Activated CD8-positive, alpha-beta memory T cell treated with anti-CD3 and anti-CD28 coated beads, Interleukin-2, amount 50 U/mL, for 1 hour (primary cell): ENCODE measurements at regions not wholly inside any gene's neighbourhood (a gene's known extent, or its start where the extent isn't known, plus 50 kb on each side); places are given as distances from the start of the nearest gene placed in this dataset.
"Not testable (repeated sequence)": the region's sequence is repeated elsewhere in the genome, so short reads cannot be mapped to it uniquely, and the experiment has no call there.

Experiments used
- DNase-seq: peaks from one replicate; pipeline ENCODE4 v3.0.0-alpha.2; 2020; ENCODE audit errors: extremely low read depth

DNA sequence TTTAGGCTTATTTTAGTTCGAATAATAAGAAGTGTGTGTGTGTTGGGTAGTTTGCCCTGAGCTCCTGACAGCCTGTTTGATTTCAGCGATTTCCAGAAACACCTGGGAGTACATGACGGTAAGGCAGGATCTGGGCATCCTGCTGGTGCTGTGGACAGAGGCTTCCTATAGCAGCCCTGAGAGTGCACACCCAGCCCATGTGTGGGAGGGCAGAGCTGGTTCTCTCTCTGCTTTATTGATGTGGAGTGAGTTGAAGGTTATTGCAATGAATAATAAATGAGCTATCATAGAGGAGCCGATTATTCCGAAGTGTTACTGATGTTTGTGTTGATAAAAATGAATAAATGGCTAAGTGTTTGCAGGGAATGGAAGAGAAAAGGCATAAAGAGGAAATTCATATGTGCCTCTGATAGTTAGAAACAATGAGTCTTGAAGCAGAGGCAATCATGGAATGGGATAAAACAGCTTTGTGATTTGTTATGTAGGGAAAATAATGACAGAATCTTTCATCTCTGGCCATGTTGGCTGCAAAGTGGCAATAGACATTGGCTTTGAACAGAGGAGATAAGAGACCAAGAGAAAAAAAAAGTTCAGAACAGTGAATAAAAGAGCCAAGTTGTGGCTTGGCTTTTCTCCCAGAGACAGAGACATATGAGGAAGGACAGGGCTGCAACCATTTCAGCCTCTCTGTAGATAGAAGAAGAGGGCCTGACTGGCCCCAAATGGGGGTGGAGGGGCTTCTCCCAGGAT is 166.2 kb upstream of the CHD6 start:
- no peak for DNase-seq

DNA sequence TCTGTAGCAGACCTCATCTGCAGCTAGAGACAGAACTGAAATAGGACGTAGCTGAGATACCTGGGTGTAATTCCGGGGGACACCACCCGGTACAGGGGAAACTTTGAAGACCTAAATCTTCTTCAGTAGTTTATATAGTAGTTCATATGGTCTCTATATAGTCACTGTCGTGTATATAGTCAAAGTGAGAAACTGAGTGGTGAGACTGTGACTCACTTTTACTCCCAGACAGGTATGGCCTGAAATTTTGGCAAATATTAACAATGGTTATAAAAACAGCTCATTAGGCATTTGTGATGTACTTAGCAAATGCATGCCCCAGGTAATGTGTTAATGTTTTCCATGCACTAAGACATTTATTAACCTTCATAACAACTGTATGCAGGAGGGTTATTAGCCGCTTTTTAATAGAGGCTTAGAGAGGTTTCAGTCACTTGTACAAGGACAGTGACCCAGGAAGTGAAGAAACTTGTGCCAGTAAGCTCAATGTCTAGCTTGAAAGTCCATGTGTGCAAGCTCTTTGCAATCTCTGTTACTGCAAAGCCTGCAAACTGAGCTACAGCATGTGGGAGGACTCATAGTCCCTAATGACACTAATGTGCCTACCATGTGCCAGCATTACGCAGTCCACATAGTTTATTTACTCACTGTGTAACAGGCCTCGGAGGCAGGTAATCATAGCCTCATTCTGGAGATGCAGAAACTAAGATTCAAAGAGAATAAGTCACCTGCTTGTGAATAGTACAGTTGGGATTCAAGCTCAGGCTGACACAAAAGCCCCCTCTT is 165.4 kb upstream of the CHD6 start:
- no peak for DNase-seq

DNA sequence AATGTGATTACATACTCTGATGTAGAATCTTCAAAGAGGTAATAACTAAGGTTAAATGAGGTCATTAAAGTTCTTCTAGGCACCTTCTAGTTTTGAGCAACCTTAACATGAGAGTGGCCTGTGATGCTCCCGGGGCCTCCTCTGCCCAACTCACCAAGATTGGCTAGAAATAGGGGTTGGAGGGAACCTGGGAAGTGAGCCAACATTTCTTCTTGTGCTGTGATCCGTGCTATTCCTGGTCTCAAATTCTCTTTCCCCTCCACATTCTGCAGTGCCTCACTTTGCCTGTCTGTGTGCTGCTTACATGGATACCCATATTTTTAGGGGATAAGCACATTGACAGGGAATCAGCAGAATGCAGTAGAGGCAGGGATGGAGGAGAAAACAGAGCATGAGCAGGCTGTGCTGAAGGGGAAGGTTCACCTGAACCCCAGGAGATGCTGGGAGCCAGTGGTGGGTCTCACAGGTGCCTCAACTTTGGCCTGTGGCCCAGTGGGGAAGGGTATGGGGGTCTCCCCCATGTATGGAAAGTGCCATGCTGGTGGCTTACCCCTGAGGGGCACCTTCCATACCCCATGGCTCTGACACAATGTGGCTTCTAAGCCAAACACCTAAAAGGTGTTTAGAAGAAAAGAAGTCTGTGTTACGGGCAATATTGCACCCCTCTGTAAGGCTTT is 164.7 kb upstream of the CHD6 start:
- DNase-seq: no peak

DNA sequence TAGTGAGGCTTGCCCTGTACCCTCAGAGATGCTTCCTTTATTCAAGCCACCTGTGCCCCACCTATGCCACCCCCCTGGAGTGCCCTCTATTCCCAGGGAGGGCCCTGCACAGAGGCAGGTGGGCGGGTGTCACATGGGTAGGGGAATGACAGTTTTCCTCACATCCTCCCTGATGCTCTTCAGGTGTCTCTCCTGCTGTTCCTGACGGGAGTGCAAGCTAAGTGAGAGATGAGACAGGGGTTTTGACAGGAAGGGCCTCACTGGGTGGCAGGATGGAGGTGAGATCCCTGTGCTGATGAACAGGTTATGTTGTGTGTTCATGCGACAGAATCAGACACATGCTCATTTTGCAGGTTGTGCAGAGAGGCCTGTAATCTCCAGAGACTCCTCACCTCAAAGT is 164.1 kb upstream of the CHD6 start:
- no peak for DNase-seq

DNA sequence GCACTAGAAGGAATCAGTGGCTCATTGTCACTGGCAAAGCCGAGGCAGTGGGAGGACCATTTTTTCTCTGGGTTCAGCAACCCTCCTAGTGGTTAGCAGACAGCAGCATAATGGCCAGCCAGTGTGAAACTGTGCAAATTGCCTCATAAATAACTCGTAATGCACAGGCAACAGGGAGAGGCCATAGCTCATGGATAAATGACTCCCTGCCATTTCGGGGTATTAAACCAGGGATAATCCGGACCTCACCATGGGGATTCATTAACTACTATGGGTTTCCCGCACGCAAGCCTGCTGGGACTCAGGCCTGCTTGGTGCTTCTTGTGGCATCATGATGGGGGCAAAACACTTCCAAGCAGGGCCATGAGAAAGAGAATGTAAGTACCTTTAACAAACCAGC is 158.2 kb upstream of the CHD6 start:
- DNase-seq: no peak

DNA sequence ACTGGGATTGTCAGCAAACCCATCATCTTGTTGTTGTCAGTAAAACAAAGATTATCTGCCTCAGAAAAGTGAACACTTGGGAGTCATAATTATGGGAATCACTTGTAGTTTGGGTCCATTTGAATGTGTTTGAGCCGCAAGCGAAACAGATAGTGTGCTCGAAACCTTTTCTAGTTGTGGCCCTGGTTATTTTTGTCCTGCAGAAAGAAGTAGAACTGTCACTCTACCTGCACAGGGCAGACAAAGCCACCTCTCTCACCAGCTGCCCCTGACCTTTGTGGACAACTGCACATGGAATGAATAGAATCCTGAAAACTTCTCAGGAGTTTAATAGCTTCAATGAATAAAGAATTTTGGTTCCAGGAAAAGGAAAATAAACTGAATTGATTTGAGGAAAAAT is 156.1 kb upstream of the CHD6 start:
- DNase-seq: no peak

DNA sequence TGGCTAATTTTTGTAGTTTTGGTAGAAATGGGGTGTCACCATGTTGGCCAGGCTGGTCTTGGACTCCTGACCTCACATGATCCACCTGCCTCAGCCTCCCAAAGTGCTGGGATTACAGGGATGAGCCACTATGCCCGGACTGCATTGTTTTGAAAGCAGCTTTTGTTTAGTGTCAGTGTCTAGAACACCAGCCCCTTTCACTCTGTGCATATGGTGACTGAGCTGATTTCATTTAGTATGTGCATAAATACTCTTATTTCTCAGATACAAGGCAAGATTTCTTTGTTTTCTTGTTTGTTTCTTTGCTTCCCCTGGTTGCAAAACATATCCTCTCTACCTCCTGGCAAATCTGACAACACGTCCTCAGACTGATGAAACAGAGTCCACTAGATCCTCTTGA is 152.8 kb upstream of the CHD6 start:
- no peak for DNase-seq

DNA sequence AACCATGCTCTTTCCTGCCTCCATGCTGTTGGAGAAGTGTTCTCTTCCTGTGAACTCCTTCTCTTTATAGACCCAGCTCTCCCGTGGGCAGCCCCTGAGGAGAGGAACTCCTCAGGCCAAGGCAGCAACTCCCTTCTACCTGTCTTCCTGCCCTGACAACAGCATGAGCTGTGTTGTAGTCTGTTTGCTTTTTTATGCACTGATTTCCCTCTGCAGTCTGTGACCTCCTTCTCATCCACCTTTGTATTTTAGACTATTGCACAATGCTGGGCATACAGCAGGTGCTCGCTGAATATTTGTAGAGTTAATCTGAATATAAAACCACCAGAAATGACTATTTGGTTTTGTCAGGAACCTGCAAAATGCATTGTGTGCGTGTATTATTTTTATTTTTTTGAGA is 152.2 kb upstream of the CHD6 start:
- no peak for DNase-seq

DNA sequence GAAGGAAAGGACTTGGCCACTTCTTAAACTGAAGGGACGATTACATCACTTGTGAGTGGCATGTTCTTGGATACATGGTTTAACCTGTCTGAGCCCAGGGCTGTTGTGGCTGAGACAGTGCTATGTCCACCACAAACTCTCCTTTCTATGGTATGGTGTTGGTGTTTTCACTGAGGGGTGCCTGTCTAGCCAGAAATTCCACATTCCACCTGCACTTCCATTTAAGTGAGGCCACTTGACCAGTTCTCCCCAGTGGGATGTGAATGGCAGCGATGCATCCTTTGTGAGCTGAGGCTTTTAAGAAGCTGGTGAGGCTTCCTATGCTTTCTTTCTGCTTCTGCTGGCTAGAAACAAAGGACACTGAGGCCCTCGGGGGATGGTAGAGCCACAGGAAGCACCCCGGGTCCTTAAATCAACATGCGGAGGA is 151.4 kb upstream of the CHD6 start:
- no peak for DNase-seq

DNA sequence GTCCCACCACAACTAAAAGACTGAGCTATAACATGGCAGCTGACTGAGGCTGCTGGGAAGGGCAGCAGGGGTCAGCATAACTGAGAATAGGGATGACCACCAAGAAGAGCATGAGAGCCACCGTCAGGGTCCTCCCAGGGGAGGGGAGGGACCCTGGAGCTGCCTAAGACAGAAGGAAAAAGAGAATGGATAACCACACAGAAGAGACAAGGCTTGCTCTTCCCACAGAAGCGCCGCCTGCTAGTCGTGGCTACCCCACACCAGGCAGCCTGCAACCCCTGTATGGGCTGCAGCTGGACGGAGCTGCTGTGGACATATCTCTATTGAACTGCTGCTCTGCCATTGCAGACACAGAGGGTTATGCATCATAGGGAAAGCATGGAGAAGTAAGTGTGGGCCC is 132.0 kb upstream of the CHD6 start:
- DNase-seq: no peak

DNA sequence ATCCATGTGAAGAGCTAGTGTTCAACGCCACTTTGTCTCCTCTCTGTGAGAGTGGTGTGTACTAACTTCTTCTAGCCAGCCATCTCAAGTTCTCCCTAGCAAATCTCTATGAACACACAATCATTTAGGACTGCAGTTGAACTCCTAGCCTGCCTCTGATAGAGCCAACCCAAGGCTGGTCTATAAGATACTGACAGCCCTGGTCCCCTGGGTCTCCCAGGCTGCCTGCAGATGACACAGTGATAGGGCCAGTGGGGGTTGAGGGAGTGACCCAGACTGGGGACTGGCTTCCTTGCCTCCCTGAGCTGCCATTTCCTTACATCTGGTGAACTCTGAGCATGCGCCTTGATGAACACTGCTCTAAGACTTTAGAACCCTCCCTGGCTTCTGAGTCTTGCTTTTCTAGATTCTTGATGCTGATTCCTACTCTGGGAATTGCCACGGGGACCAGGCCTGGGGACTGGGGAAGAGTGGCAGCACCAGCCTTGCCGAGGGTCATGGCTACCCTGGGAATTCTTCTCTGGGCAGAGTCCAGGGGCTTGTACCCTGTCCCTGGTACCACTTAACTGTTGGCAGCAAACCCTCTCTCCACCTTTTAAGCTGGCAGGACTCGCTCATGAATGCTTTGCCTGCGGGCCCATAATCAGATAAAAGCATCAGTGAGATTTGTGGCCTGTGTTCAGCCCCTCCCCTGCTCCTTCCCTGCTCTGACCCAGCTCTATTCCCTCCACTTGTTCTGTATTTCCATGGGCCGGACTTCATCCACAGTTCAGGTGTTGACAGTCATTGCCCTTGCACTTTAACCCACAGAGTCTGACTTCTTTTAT is 130.8 kb upstream of the CHD6 start:
- DNase-seq: no peak

DNA sequence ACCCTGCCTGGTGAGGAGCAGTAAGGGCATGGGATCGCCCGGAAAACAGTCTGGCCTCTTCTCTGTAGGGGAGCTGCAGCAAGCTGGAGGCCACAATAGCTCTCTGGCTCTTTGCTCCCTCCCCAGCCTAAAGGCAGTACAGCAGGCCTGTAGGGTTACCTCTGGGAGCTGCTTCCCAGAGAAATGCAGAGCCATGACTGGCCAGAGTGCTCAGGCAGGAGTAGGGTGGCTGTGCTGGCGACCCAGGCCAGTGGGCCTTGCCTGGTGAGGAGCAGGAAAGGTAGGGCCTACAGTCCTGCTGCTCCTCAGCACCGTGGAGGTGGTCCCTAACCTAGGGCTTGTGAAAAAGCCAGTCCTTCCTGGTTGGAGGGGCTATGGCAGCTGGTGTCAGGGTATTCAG is 129.9 kb upstream of the CHD6 start:
- DNase-seq: no peak

DNA sequence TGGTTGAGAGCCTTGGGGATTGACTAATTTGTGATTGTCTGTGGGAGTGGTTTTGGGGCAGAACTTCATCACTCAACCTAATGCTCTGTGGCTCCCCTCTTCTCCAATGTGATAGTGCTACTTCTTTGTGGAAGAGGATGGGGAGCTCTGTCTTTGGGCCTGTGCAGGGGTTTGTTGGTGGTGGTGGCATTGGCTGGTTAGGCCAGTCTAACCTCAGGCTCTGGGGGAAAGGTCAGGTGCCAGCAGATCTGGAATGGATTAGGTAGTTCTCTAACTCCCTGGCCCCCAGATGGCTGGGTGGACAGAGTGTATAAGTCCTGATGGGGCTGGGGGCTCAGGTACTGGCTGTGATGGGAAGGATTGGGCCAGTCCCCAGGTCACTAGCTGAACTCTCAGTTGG is 129.0 kb upstream of the CHD6 start:
- no peak for DNase-seq

DNA sequence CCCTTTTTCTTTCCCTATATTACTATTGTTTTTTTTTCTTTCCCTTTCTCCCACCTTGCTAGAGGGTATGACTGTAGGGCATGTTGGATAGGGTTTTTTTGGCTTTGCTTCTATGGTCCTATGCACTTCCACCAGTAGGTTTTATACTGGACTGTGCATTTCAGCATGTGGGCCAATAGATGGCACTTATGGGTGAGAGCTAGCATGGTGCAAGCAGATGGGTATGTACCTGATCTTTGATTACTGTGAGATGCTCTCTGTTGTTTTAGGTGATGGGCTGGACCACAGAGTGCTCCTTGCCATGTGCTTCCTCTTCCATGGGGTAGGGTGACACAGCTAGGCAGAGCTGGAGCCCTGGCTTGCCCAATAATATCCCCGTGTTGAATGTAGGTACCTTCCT is 128.5 kb upstream of the CHD6 start:
- DNase-seq: no peak

DNA sequence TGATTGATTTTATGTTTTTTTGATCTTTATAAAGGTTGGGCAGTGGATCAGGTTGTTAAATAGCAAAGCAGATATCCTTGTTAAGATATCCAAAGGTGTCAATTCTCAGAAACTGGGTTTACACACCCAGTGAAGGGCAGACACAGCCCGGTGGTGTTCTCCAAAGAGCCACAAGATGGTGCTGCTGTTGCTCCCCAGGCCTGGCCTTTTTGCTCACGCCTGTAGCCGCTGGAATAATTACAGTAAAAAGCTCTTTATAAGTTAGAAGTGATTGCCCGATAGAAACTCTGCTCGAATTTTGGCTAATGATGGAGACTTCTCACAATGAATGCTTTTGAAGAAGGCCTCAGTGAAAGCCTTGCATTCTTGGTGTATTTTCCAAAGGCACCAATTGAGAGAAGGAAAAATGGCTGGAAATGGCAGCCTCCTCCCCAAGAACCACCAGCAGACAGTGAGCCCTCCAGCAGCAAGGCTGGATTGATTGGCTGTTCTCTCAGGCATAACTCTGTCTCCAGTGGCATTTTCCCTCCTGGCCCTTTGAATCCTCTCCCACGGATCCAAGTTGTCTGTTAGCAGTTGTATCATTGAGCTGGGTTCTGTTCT is 120.5 kb upstream of the CHD6 start:
- DNase-seq: no peak

DNA sequence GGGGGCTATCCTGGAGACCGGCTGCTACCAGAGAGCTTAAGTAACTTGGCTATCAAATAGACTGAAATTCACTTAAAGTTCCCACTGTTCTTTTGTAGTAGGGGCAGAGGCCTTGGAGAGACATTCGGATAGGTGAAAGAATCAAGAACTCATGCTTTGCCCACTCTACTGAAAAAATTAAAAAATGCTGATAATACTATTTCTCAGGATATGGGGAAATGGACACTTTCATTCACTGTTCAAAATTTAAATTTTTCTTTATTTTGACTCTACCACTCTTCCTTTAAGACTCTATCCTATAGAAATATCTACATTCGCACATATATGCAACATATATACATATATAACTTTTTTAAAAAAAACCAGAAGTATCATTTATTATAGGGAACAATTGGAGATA is 117.8 kb upstream of the CHD6 start:
- no peak for DNase-seq

DNA sequence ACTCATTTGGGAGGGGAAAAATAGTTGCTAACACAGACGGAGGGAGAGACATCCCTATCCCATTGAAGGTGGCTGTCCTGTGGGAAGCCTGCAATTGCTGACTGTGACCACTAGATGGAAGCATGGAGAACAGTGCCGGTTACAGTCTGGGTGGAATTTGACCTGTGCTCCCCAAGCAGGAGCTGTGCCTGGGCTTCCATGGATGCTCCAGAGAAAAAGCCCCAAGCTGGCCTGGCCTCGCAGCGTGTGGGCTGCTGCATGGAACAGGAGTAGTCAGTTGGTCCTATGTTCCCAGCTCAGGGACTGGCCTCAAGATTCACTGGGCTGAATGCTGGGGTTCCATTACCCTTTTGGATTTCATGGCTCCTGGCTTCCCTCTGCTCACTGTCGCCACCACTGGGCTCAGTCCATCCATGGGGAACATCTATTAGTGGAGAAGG is 116.3 kb upstream of the CHD6 start:
- DNase-seq: no peak

DNA sequence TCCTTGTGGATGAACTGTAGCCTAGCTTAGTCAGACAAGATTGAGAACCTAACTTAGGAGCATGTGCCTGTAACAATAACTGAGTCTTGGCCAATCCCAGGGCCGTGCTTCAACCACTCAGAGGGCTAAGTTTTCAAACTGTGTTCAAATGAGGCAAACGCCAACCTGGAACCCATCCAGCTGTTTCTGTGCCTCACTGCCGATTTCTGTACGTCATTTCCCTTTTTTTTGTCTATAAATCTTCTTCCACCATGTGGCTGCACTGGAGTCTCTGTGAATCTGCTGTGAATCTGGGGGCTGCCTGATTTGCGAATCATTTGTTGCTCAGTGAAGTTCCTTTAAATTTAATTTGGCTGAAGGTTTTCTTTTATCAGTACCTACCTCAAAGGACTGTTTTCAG is 115.0 kb upstream of the CHD6 start:
- no peak for DNase-seq

DNA sequence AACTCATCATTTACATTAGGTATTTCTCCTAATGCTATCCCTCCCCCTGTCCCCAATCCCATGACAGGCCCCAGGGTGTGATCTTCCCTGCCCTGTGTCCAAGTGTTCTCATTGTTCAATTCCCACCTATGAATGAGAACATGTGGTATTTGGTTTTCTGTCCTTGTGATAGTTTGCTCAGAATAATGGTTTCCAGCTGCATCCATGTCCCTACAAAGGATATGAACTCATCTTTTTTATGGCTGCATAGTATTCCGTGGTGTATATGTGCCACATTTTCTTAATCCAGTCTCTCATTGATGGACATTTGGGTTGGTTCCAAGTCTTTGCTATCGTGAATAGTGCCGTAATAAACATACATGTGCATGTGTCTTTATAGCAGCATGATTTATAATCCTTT is 113.0 kb upstream of the CHD6 start:
- DNase-seq: not testable (repeated sequence)

DNA sequence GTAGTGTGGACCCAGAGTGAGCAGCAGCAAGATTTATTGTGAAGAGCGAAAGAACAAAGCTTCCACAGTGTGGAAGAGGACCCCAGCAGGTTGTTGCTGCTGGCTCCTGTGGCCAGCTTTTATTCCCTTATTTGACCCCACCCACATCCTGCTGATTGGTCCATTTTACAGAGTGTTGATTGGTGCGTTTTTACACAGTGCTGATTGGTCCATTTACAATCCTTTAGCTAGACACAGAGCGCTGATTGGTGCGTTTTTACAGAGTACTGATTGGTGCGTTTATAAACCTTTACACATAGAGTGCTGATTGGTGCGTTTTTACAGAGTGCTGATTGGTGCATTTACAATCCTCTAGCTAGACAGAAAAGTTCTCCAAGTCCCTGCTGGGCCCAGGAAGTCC is 109.5 kb upstream of the CHD6 start:
- not testable (repeated sequence) for DNase-seq

DNA sequence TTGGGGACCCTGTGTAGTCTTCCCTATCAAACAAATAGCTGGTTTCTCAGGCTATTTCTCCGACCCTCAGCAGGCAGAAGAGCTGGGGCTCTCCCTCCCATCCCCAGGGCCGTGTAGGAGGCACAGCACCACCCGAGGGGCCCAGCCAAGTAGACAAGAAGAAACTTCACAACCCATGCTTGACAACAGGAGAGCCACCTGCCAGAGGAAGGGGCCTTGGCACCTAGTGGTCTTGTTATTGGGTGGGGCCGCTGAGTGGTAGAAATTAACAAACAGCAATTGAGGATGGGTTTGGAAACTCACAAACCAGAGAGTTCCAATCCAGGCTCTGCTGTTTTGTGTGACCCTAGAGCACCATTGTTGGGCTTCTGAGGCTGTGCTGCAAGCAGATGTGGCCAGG is 108.5 kb upstream of the CHD6 start:
- DNase-seq: no peak

DNA sequence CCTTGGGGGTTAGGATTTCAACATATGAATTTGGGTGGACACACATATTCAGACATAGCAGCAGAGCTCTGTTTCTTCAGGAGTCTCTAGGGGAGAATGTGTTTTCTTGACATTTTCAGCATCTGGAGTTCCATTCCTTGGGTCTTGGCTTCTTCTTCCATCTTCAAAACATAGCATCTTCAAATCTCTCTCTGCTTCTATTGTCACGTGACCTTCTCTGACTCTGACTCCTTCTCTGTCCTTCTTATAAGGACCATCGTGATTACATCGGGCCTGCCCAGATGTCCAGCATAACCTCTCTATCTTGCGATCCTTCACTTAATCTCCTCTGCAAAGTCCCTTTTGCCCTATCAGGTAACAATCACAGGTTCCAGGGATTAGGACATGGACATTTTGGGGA is 101.0 kb upstream of the CHD6 start:
- no peak for DNase-seq
